NCI-H2196 treated with DMSO at 0.1 percent for 48 hours (cell line): ENCODE measurements at regions not wholly inside any gene's neighbourhood (a gene's known extent, or its start where the extent isn't known, plus 50 kb on each side); places are given as distances from the start of the nearest gene placed in this dataset.

Source experiments
- DNase-seq: peaks from one replicate; lab custom pipeline; 2025; ENCODE audit not compliant: unreplicated experiment; lab: John Stamatoyannopoulos, UW

DNA sequence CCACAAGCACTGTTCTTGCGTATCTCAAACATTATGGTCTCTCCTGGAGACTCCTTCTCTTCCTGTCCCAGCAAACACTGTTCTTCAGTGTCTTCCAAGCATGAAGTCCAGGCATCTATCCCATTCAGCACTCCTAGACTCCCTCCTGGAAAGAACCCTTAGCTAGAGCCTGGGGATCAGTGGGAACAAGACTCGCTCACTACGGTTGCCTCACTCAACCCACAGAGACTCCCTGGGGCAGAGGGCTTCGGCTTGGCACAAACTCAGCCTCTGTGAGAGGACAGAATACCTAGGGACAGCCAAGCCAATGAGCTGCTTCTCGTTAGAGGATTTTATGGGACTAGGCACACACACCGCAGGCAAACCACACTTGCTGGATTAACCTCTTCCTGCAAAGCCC lies 86.5 kb upstream of the IPO9 start:
- DNase-seq: no peak

- no peak for DNase-seq
Measured at GRCh38 chr1:201742955-201743805, 85.8 kb upstream of the IPO9 start.

- DNase-seq: no peak
Measured at GRCh38 chr1:201745023-201745422, 83.9 kb upstream of the IPO9 start.

GRCh38 chr1:201746156-201746555 lies 82.8 kb upstream of the IPO9 start:
- no peak for DNase-seq

DNA sequence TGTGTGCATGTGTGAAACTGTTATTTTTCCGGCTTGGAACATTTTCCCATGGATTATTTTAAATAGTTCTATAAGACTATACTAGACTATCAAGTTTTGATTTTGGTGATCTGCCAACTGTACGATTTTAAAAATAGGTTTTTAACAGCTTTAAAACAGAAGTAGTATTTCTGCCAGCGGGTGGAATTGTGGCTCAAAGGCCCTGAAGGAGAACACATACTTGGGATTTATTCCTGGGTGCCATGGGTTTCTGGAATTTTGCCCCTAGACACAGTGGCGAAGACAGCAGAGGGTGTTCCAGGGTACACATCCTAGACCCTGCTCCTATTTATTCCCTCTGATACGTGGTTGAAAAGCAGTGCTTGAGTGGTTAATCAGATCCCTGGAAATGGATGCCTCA lies 81.7 kb upstream of the IPO9 start:
- DNase-seq: no peak

GRCh38 chr1:201748335-201748734 lies 80.6 kb upstream of the IPO9 start:
- DNase-seq: no peak

- no peak for DNase-seq
Measured at GRCh38 chr1:201749059-201749690, 79.8 kb upstream of the IPO9 start.

- DNase-seq: no peak
Measured at GRCh38 chr1:201750120-201750519, 78.8 kb upstream of the IPO9 start.

- no peak for DNase-seq
Measured at GRCh38 chr1:201750934-201751333, 78.0 kb upstream of the IPO9 start.

GRCh38 chr1:201751872-201752271 lies 77.1 kb upstream of the IPO9 start:
- no peak for DNase-seq

- DNase-seq: no peak
Measured at GRCh38 chr1:201752333-201752732, 76.6 kb upstream of the IPO9 start.

- no peak for DNase-seq
Measured at GRCh38 chr1:201753492-201753891, 75.5 kb upstream of the IPO9 start.

DNA sequence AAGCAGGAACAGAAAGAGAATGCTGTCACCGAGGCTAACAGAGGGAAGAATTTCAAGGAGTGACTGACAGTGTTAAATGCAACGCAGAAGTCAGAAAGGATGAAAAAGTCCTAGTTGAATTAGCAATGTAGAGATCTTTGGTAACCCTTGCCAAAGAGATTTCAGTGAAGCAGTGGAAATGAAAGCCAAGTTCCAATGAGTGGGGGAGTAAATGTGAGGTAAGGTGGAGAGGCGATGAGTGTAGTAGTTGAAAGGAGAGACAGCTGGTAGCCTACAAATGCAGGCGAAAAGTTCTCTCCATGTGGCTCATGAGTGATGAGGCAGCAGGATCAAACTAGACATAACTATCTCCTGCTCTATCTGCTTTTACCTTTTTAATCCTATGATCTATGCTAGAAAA lies 74.6 kb upstream of the IPO9 start:
- no peak for DNase-seq

- DNase-seq: no peak
Measured at GRCh38 chr1:201755200-201755599, 73.8 kb upstream of the IPO9 start.

- DNase-seq: no peak
Measured at GRCh38 chr1:201756406-201756805, 72.6 kb upstream of the IPO9 start.

GRCh38 chr1:201758499-201759050 lies 70.4 kb upstream of the IPO9 start:
- no peak for DNase-seq

DNA sequence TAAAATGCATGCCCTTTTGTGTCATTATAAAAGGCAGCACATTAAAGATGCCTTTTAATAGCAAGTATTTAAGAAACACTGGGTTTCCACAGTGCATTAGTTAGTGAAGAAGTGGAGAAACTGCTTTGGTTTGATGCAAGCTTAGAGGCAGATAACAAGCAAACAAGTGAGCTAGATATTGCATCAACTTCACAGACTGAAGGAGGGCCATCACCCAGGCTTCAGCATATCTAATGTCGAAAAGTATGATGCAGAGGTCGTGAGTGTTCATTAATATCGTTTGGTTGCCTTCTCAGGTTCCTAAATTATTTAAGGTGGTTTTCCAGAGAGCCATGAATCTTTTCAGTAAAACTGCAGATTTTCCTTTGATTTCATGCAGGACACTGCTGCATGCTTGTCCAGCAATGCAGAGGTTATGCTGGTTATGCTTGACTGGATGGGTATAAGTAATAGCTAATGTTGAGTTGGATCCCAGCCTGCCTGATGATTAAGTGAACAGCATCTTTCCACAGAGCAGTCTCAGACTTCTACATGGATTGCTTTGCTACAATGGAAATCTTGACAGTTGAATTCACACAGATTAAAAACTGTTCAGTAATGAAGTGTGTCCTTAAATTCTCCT lies 69.7 kb upstream of the IPO9 start:
- DNase-seq: no peak

DNA sequence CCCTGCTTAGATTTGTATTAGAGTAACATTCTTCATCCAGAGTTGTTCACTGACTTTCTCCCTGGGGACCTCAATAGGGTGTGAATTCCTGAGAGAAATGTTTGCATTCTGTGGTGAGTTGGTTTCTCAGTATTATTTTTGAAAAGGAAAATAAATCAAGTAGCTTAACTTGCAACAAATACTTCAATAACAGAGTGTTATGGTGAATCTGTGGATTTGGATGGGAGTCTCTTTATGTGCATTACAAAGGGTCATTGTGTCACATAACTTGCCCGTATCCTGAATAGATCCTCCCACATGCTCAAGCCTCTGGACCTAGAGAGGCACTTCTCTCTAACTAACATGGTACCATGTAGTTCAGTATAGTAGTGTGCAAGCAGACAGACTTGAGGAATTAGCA lies 68.4 kb upstream of the IPO9 start:
- DNase-seq: no peak

GRCh38 chr1:201761178-201761577 lies 67.8 kb upstream of the IPO9 start:
- no peak for DNase-seq

GRCh38 chr1:201761871-201762270 lies 67.1 kb upstream of the IPO9 start:
- DNase-seq: no peak

- DNase-seq: no peak
Measured at GRCh38 chr1:201762381-201762780, 66.6 kb upstream of the IPO9 start.
